GM23338 (cell line): ENCODE measurements at regions not wholly inside any gene's neighbourhood (a gene's known extent, or its start where the extent isn't known, plus 50 kb on each side); places are given as distances from the start of the nearest gene placed in this dataset.

Experiments used
- ATAC-seq: fragments of 200-7000 bp; cut with Tn5 transposase; 3 replicates; pipeline ENCODE4 v1.9.1; 2020
- DNase-seq: peaks from one replicate; pipeline ENCODE4 v3.0.0-alpha.2; 2015; ENCODE audit warnings: low spot score
- H2AFZ ChIP-seq: fragments of 200-600 bp; sonication (generic); 2 replicates; pipeline ENCODE4 v1.8.0; 2016; ENCODE audit warnings: antibody characterized with exemption, mild to moderate bottlenecking, moderate library complexity
- H3F3A ChIP-seq: fragments of 200-600 bp; sonication (generic); replicated peaks from 2 replicates; pipeline ENCODE4 v1.8.0; 2017; ENCODE audit warnings: antibody characterized with exemption, mixed run types, low read depth
- H3K27ac ChIP-seq: fragments of 200-600 bp; sonication (generic); 2 replicates; pipeline ENCODE4 v1.6.1; 2016; ENCODE audit warnings: low read depth
- H3K27me3 ChIP-seq: fragments of 200-600 bp; sonication (generic); 2 replicates; pipeline ENCODE4 v1.8.0; 2016; ENCODE audit warnings: mild to moderate bottlenecking, mixed run types, moderate library complexity; ENCODE audit not compliant: insufficient read depth
- H3K36me3 ChIP-seq: fragments of 200-600 bp; sonication (generic); 2 replicates; pipeline ENCODE4 v1.8.0; 2016; ENCODE audit warnings: mild to moderate bottlenecking; ENCODE audit not compliant: insufficient read depth
- H3K4me1 ChIP-seq: fragments of 200-600 bp; sonication (generic); 2 replicates; pipeline ENCODE4 v1.8.0; 2016; ENCODE audit warnings: mild to moderate bottlenecking, moderate library complexity; ENCODE audit not compliant: insufficient read depth
- H3K4me2 ChIP-seq: fragments of 200-600 bp; sonication (generic); 2 replicates; pipeline ENCODE4 v1.7.1; 2017; ENCODE audit warnings: mixed run types
- H3K4me3 ChIP-seq: fragments of 200-600 bp; sonication (generic); 2 replicates; pipeline ENCODE4 v1.6.1; 2016; ENCODE audit warnings: mixed run types
- H3K79me2 ChIP-seq: fragments of 200-600 bp; sonication (generic); replicated peaks from 2 replicates; pipeline ENCODE4 v1.8.0; 2017; ENCODE audit warnings: mild to moderate bottlenecking; ENCODE audit not compliant: insufficient read depth
- H3K9me2 ChIP-seq: fragments of 200-600 bp; sonication (generic); 2 replicates; pipeline ENCODE4 v1.8.0; 2017; ENCODE audit not compliant: insufficient read depth
- H4K20me1 ChIP-seq: fragments of 200-600 bp; sonication (generic); replicated peaks from 2 replicates; pipeline ENCODE4 v1.8.0; 2017; ENCODE audit warnings: mild to moderate bottlenecking; ENCODE audit not compliant: insufficient read depth
- H3K27ac Mint-ChIP-seq: 2 replicates; pipeline ENCODE4 v1.8.0; 2020; ENCODE audit warnings: inconsistent platforms, mild to moderate bottlenecking, moderate library complexity, mixed read lengths
- H3K27me3 Mint-ChIP-seq: 3 replicates; pipeline ENCODE4 v1.8.0; 2022; ENCODE audit warnings: low read depth, mild to moderate bottlenecking, moderate library complexity, mixed read lengths, inconsistent platforms; ENCODE audit not compliant: insufficient read depth, poor library complexity
- H3K36me3 Mint-ChIP-seq: 3 replicates; pipeline ENCODE4 v1.8.0; 2021; ENCODE audit warnings: low read depth, mild to moderate bottlenecking, inconsistent platforms, moderate library complexity, mixed read lengths
- H3K4me1 Mint-ChIP-seq: 3 replicates; pipeline ENCODE4 v1.8.0; 2020; ENCODE audit warnings: mild to moderate bottlenecking, inconsistent platforms, mixed read lengths
- H3K4me3 Mint-ChIP-seq: 3 replicates; pipeline ENCODE4 v1.8.0; 2021; ENCODE audit warnings: moderate library complexity, mild to moderate bottlenecking, inconsistent platforms, mixed read lengths
- H3K9me3 Mint-ChIP-seq: 3 replicates; pipeline ENCODE4 v1.8.0; 2020; ENCODE audit warnings: moderate library complexity, mild to moderate bottlenecking, inconsistent platforms, mixed read lengths
- CREB1 ChIP-seq: fragments of 250-450 bp; sonication (Bioruptor Pico); IDR thresholded peaks from 2 replicates; pipeline ENCODE4 v1.5.0; 2020; ENCODE audit warnings: low read depth, mild to moderate bottlenecking, moderate library complexity
- EZH2 ChIP-seq: fragments of 200-600 bp; sonication (generic); IDR thresholded peaks from one replicate; pipeline ENCODE4 v1.8.0; 2017; ENCODE audit warnings: antibody characterized with exemption, mild to moderate bottlenecking, low read depth; ENCODE audit not compliant: unreplicated experiment
- EZH2phosphoT487 ChIP-seq: fragments of 200-600 bp; sonication (generic); IDR thresholded peaks from one replicate; pipeline ENCODE4 v1.8.1; 2018; ENCODE audit warnings: antibody characterized with exemption; ENCODE audit not compliant: unreplicated experiment
- JUNB ChIP-seq: IDR thresholded peaks from one replicate; pipeline ENCODE4 v1.6.1; 2016; ENCODE audit warnings: antibody characterized with exemption; ENCODE audit not compliant: unreplicated experiment
- NANOG ChIP-seq: IDR thresholded peaks from 2 replicates; pipeline ENCODE4 v1.6.1; 2016; ENCODE audit warnings: antibody characterized with exemption, borderline replicate concordance
- POLR2AphosphoS5 ChIP-seq: IDR thresholded peaks from 2 replicates; pipeline ENCODE4 v1.6.1; 2016; ENCODE audit warnings: antibody characterized with exemption, low read depth
- STAT1 ChIP-seq: IDR thresholded peaks from one replicate; pipeline ENCODE4 v1.6.1; 2016; ENCODE audit warnings: antibody characterized with exemption; ENCODE audit not compliant: unreplicated experiment
- ZNF114 ChIP-seq: fragments of 250-450 bp; sonication (Bioruptor Pico); IDR thresholded peaks from 2 replicates; pipeline ENCODE4 v1.5.0; 2020; ENCODE audit warnings: mild to moderate bottlenecking, moderate library complexity
- ZNF331 ChIP-seq: fragments of 250-450 bp; sonication (Bioruptor Pico); IDR thresholded peaks from 2 replicates; pipeline ENCODE4 v1.5.0; 2020; ENCODE audit warnings: low read depth, mild to moderate bottlenecking, moderate library complexity
- TF ChIP-seq, protein P1 (sequence below): fragments of 250-450 bp; sonication (Bioruptor Pico); IDR thresholded peaks from 2 replicates; pipeline ENCODE4 v1.5.0; 2020; ENCODE audit warnings: mild to moderate bottlenecking, moderate library complexity
- TF ChIP-seq, protein P2 (sequence below), 2 experiments: fragments of 200-600 bp in 1 of 2; sonication (generic) in 1 of 2; conservative IDR thresholded peaks; 2 replicates each; pipeline versions ENCODE4 v1.5.1 to v1.6.1; 2016 to 2017; ENCODE audit warnings: antibody characterized with exemption in 2 of 2, low read depth in 2 of 2, mild to moderate bottlenecking in 2 of 2, moderate library complexity in 1 of 2
- TF ChIP-seq, protein P3 (sequence below): IDR thresholded peaks from 2 replicates; pipeline ENCODE4 v1.6.1; 2016; ENCODE audit warnings: antibody characterized with exemption
- TF ChIP-seq, protein P4 (sequence below): IDR thresholded peaks from one replicate; pipeline ENCODE4 v1.6.1; 2018; ENCODE audit warnings: antibody characterized with exemption; ENCODE audit not compliant: unreplicated experiment

DNA sequence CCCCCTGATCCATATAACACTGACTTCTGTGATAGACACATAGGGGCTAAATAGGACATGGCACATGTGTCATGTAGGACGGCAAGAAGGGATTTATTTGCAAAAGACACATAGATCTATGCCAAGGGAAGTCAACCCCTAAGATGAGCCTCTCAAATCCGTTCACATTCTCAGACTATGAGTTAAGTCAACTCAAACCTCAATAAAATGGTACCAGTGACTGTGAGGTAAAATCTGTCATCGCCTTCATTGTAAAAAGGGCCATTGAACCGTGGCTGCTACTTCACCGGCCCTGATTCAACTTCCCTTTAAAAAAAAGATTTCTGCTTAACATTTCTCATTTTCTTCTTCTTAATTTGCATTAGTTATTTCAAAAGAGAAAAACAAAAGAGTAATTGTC lies 144.0 kb downstream of the ZNF281 start:
- ATAC-seq (no peak), DNase-seq (no peak)
- Histone ChIP-seq H3K4me1 (no peaks in the 10 kb centered on the region), H4K20me1 (no peaks in the 10 kb centered on the region), H3K79me2 (no peaks in the 10 kb centered on the region), H3K36me3 (no peaks in the 10 kb centered on the region), H2AFZ (no peak overlapping the region), H3K27ac (no peak overlapping the region), H3K27me3 (no peaks in the 10 kb centered on the region), H3K9me2 (peaks cover 5% of the 10 kb centered on the region; the same call in 1 of the 2 replicates), H3K4me3 (no peak overlapping the region), H3F3A (no peaks in the 10 kb centered on the region), H3K4me2 (no peak overlapping the region)
- H3K4me3 Mint-ChIP-seq = no peak overlapping the region
- H3K9me3 Mint-ChIP-seq = no peaks in the 10 kb centered on the region
- no peaks in the 10 kb centered on the region for H3K4me1 Mint-ChIP-seq
- no peak overlapping the region for H3K27ac Mint-ChIP-seq
- TF ChIP-seq NANOG (no peak), POLR2AphosphoS5 (no peak), JUNB (no peak), STAT1 (no peak), ZNF331 (CRISPR knock-in tag) (no peak), CREB1 (CRISPR knock-in tag) (no peak), EZH2phosphoT487 (no peak), EZH2 (no peak), ZNF114 (no peak)
- TF ChIP-seq, protein P1, sequence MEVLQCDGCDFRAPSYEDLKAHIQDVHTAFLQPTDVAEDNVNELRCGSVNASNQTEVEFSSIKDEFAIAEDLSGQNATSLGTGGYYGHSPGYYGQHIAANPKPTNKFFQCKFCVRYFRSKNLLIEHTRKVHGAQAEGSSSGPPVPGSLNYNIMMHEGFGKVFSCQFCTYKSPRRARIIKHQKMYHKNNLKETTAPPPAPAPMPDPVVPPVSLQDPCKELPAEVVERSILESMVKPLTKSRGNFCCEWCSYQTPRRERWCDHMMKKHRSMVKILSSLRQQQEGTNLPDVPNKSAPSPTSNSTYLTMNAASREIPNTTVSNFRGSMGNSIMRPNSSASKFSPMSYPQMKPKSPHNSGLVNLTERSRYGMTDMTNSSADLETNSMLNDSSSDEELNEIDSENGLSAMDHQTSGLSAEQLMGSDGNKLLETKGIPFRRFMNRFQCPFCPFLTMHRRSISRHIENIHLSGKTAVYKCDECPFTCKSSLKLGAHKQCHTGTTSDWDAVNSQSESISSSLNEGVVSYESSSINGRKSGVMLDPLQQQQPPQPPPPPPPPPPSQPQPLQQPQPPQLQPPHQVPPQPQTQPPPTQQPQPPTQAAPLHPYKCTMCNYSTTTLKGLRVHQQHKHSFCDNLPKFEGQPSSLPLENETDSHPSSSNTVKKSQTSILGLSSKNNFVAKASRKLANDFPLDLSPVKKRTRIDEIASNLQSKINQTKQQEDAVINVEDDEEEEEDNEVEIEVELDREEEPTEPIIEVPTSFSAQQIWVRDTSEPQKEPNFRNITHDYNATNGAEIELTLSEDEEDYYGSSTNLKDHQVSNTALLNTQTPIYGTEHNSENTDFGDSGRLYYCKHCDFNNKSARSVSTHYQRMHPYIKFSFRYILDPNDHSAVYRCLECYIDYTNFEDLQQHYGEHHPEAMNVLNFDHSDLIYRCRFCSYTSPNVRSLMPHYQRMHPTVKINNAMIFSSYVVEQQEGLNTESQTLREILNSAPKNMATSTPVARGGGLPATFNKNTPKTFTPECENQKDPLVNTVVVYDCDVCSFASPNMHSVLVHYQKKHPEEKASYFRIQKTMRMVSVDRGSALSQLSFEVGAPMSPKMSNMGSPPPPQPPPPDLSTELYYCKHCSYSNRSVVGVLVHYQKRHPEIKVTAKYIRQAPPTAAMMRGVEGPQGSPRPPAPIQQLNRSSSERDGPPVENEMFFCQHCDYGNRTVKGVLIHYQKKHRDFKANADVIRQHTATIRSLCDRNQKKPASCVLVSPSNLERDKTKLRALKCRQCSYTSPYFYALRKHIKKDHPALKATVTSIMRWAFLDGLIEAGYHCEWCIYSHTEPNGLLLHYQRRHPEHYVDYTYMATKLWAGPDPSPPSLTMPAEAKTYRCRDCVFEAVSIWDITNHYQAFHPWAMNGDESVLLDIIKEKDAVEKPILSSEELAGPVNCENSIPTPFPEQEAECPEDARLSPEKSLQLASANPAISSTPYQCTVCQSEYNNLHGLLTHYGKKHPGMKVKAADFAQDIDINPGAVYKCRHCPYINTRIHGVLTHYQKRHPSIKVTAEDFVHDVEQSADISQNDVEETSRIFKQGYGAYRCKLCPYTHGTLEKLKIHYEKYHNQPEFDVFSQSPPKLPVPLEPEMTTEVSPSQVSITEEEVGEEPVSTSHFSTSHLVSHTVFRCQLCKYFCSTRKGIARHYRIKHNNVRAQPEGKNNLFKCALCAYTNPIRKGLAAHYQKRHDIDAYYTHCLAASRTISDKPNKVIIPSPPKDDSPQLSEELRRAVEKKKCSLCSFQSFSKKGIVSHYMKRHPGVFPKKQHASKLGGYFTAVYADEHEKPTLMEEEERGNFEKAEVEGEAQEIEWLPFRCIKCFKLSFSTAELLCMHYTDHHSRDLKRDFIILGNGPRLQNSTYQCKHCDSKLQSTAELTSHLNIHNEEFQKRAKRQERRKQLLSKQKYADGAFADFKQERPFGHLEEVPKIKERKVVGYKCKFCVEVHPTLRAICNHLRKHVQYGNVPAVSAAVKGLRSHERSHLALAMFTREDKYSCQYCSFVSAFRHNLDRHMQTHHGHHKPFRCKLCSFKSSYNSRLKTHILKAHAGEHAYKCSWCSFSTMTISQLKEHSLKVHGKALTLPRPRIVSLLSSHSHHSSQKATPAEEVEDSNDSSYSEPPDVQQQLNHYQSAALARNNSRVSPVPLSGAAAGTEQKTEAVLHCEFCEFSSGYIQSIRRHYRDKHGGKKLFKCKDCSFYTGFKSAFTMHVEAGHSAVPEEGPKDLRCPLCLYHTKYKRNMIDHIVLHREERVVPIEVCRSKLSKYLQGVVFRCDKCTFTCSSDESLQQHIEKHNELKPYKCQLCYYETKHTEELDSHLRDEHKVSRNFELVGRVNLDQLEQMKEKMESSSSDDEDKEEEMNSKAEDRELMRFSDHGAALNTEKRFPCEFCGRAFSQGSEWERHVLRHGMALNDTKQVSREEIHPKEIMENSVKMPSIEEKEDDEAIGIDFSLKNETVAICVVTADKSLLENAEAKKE (CRISPR knock-in tag) = no peak
- TF ChIP-seq, protein P2, sequence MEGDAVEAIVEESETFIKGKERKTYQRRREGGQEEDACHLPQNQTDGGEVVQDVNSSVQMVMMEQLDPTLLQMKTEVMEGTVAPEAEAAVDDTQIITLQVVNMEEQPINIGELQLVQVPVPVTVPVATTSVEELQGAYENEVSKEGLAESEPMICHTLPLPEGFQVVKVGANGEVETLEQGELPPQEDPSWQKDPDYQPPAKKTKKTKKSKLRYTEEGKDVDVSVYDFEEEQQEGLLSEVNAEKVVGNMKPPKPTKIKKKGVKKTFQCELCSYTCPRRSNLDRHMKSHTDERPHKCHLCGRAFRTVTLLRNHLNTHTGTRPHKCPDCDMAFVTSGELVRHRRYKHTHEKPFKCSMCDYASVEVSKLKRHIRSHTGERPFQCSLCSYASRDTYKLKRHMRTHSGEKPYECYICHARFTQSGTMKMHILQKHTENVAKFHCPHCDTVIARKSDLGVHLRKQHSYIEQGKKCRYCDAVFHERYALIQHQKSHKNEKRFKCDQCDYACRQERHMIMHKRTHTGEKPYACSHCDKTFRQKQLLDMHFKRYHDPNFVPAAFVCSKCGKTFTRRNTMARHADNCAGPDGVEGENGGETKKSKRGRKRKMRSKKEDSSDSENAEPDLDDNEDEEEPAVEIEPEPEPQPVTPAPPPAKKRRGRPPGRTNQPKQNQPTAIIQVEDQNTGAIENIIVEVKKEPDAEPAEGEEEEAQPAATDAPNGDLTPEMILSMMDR (conservative IDR thresholded peaks at IDR 0.05; ENCODE audit: low read depth in 2 of 2) = no peak
- TF ChIP-seq, protein P3, sequence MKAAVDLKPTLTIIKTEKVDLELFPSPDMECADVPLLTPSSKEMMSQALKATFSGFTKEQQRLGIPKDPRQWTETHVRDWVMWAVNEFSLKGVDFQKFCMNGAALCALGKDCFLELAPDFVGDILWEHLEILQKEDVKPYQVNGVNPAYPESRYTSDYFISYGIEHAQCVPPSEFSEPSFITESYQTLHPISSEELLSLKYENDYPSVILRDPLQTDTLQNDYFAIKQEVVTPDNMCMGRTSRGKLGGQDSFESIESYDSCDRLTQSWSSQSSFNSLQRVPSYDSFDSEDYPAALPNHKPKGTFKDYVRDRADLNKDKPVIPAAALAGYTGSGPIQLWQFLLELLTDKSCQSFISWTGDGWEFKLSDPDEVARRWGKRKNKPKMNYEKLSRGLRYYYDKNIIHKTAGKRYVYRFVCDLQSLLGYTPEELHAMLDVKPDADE = no peak
- TF ChIP-seq, protein P4, sequence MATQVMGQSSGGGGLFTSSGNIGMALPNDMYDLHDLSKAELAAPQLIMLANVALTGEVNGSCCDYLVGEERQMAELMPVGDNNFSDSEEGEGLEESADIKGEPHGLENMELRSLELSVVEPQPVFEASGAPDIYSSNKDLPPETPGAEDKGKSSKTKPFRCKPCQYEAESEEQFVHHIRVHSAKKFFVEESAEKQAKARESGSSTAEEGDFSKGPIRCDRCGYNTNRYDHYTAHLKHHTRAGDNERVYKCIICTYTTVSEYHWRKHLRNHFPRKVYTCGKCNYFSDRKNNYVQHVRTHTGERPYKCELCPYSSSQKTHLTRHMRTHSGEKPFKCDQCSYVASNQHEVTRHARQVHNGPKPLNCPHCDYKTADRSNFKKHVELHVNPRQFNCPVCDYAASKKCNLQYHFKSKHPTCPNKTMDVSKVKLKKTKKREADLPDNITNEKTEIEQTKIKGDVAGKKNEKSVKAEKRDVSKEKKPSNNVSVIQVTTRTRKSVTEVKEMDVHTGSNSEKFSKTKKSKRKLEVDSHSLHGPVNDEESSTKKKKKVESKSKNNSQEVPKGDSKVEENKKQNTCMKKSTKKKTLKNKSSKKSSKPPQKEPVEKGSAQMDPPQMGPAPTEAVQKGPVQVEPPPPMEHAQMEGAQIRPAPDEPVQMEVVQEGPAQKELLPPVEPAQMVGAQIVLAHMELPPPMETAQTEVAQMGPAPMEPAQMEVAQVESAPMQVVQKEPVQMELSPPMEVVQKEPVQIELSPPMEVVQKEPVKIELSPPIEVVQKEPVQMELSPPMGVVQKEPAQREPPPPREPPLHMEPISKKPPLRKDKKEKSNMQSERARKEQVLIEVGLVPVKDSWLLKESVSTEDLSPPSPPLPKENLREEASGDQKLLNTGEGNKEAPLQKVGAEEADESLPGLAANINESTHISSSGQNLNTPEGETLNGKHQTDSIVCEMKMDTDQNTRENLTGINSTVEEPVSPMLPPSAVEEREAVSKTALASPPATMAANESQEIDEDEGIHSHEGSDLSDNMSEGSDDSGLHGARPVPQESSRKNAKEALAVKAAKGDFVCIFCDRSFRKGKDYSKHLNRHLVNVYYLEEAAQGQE = no peak
- H3K27me3 Mint-ChIP-seq = peaks cover 1% of the 10 kb centered on the region
- H3K36me3 Mint-ChIP-seq = no peaks in the 10 kb centered on the region
